C4-2B (cell line): ENCODE measurements at regions not wholly inside any gene's neighbourhood (a gene's known extent, or its start where the extent isn't known, plus 50 kb on each side); places are given as distances from the start of the nearest gene placed in this dataset.
"Not testable (repeated sequence)": the region's sequence is repeated elsewhere in the genome, so short reads cannot be mapped to it uniquely, and the experiment has no call there.

Experiments used
- H3K27ac ChIP-seq: fragments of 450-650 bp; 2 replicates; pipeline ENCODE4 v1.5.1; 2017
- CTCF ChIP-seq: fragments of 450-650 bp; conservative IDR thresholded peaks from 2 replicates; pipeline ENCODE4 v1.5.1; 2017; ENCODE audit warnings: mild to moderate bottlenecking
- ZFX ChIP-seq: fragments of 450-650 bp; IDR thresholded peaks from 2 replicates; pipeline ENCODE4 v1.6.1; 2017

DNA sequence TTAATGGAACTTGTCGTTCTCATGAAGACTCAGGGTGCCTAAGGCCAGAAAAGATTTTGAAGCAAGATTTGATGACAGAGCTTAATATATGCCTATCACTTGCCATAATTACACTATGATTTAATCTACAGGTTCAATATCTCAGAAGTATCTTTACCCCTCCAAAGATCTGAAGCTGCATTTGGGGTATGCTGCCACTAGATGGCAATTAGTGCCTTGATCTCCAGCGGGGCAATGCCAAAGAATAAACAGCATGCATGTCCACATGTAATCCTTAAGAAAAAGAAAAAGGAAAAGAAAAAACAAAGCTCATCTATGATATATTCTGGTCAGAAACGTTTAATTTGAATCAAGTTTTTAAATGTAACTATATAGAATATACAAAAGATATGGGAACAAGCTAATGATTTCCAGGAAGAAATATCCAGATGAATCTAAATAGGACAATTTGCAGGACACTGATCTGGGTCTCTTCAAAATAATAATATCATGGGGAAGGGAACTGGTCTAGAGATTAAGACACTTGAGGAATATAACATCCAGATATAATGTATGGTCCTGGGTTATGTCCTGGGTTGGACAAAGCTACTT lies 55.0 kb upstream of the SOX14 start:
- no peak overlapping the region for H3K27ac ChIP-seq
- TF ChIP-seq CTCF, result peak; percentile 78
- TF ChIP-seq ZFX, result no peak

DNA sequence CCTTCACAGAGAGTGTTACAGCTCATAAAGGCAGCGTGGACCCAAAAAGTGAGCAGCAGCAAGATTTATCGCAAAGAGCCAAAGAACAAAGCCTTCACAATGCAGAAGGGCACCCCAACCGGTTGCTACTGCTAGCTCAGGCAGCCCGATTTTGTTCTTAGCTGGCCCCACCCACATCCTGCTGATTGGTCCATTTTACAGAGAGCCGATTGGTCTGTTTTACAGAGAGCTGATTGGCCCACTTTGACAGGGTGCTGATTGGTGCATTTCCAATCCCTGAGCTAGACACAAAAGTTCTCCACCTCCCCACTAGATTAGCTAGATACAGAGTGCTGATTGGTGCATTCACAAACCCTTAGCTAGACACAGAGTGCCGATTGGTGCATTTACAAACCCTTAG lies 50.1 kb upstream of the SOX14 start:
- H3K27ac ChIP-seq, result not testable (repeated sequence)
